GM23248 (cell line): ENCODE measurements at regions not wholly inside any gene's neighbourhood (a gene's known extent, or its start where the extent isn't known, plus 50 kb on each side); places are given as distances from the start of the nearest gene placed in this dataset. TPM values are rescaled to one million over a fixed set of nuclear protein-coding genes. Genes with fewer than 3 reads are reported as not detected.
"Not testable (repeated sequence)": the region's sequence is repeated elsewhere in the genome, so short reads cannot be mapped to it uniquely, and the experiment has no call there.

Experiments
- DNase-seq: peaks from one replicate; pipeline ENCODE4 v3.0.0-alpha.2; 2015
- H2AFZ ChIP-seq: fragments of 200-600 bp; sonication (generic); 2 replicates; pipeline ENCODE4 v1.6.1; 2016; ENCODE audit warnings: antibody characterized with exemption
- H3F3A ChIP-seq: fragments of 200-600 bp; sonication (generic); 2 replicates; pipeline ENCODE4 v1.6.1; 2016; ENCODE audit warnings: mild to moderate bottlenecking, antibody characterized with exemption, mixed run types; ENCODE audit not compliant: insufficient read depth
- H3K27ac ChIP-seq: fragments of 200-600 bp; sonication (generic); 2 replicates; pipeline ENCODE4 v1.5.1; 2016; ENCODE audit warnings: mild to moderate bottlenecking
- H3K27me3 ChIP-seq: fragments of 200-600 bp; sonication (generic); replicated peaks from 2 replicates; pipeline ENCODE4 v1.6.1; 2016; ENCODE audit warnings: mild to moderate bottlenecking; ENCODE audit not compliant: insufficient read depth
- H3K36me3 ChIP-seq: fragments of 200-600 bp; sonication (generic); 2 replicates; pipeline ENCODE4 v1.6.1; 2016; ENCODE audit warnings: low read depth, mild to moderate bottlenecking
- H3K4me1 ChIP-seq: fragments of 200-600 bp; sonication (generic); 2 replicates; pipeline ENCODE4 v1.6.1; 2016; ENCODE audit warnings: mild to moderate bottlenecking; ENCODE audit not compliant: insufficient read depth
- H3K4me2 ChIP-seq: fragments of 200-600 bp; sonication (generic); one replicate; pipeline ENCODE4 v1.6.1; 2016; ENCODE audit warnings: mild to moderate bottlenecking; ENCODE audit not compliant: unreplicated experiment
- H3K4me3 ChIP-seq: fragments of 200-600 bp; sonication (generic); 2 replicates; pipeline ENCODE4 v1.5.1; 2016; ENCODE audit warnings: mild to moderate bottlenecking
- H3K79me2 ChIP-seq: fragments of 200-600 bp; sonication (generic); 2 replicates; pipeline ENCODE4 v1.6.1; 2016; ENCODE audit warnings: mild to moderate bottlenecking; ENCODE audit not compliant: insufficient read depth
- H3K9ac ChIP-seq: fragments of 200-600 bp; sonication (generic); 2 replicates; pipeline ENCODE4 v1.6.1; 2016; ENCODE audit warnings: mild to moderate bottlenecking
- H3K9me2 ChIP-seq: fragments of 200-600 bp; sonication (generic); 2 replicates; pipeline ENCODE4 v1.6.1; 2016; ENCODE audit warnings: mixed run types, mild to moderate bottlenecking, moderate library complexity; ENCODE audit not compliant: insufficient read depth
- H3K9me3 ChIP-seq: fragments of 200-600 bp; sonication (generic); one replicate; pipeline ENCODE4 v1.6.1; 2017; ENCODE audit warnings: low read depth
- H4K20me1 ChIP-seq: fragments of 200-600 bp; sonication (generic); 2 replicates; pipeline ENCODE4 v1.6.0; 2016; ENCODE audit not compliant: insufficient read depth
- WGBS, 2 experiments: methylation state at CpG; one replicate each; pipeline ENCODE4 v1.1.6; 2015 to 2017; ENCODE audit warnings: low lambda C conversion rate in 2 of 2, low coverage in 1 of 2; ENCODE audit errors: missing lambda C conversion rate in 2 of 2; 5-methylcytosine and 5-hydroxymethylcytosine counted together
- in situ Hi-C: fragments of 300-500 bp; cut with MboI; formaldehyde crosslinking; loops from 2 replicates; pipeline ENCODE4 v1.15.0; 2020
- small RNA-seq: library from RNA; depleted of rRNA; stranded (forward); fragments of <200 nt; gene quantifications from one replicate; pipeline ENCODE3, GENCODE V24; 2014; ENCODE audit warnings: low read depth, low replicate concordance

- H3K36me3 ChIP-seq, H3F3A ChIP-seq, H3K4me2 ChIP-seq, H3K4me3 ChIP-seq, H4K20me1 ChIP-seq, H3K27me3 ChIP-seq, H3K27ac ChIP-seq, H3K9me3 ChIP-seq, H3K9ac ChIP-seq, in situ Hi-C loops, H3K9me2 ChIP-seq, H2AFZ ChIP-seq, H3K4me1 ChIP-seq, DNase-seq, H3K79me2 ChIP-seq: not testable (repeated sequence)
- 83% methylated on average over 4 of the region's 8 CpGs; no CpG with 5 or more reads in 1 of the 2 experiments for WGBS, 2 experiments
Measured at GRCh38 chr16:32152434-32152833, 100.7 kb upstream of the TP53TG3D start.

- in situ Hi-C loops: not testable (repeated sequence)
- 0 to 40% methylated on average over 1 to 9 of the region's 61 CpGs for WGBS, 2 experiments
Measured at GRCh38 chr16:32187918-32188669, 65.0 kb upstream of the TP53TG3D start.

GRCh38 chr16:32202585-32202984 lies 50.5 kb upstream of the TP53TG3D start:
- H3K27ac ChIP-seq, in situ Hi-C loops, H3K4me1 ChIP-seq, H4K20me1 ChIP-seq, H3F3A ChIP-seq, DNase-seq, H3K9me3 ChIP-seq, H3K9ac ChIP-seq, H2AFZ ChIP-seq, H3K4me2 ChIP-seq, H3K36me3 ChIP-seq, H3K4me3 ChIP-seq, H3K79me2 ChIP-seq, H3K9me2 ChIP-seq, H3K27me3 ChIP-seq: not testable (repeated sequence)
- WGBS, 2 experiments: 37 to 41% methylated on average over 10 to 28 of the region's 36 CpGs

More at GRCh38 chr16:32187918-32188669, 65.0 kb upstream of the TP53TG3D start:
- H2AFZ ChIP-seq, H3K79me2 ChIP-seq, DNase-seq, H3K9me3 ChIP-seq, H3K36me3 ChIP-seq, H3K9ac ChIP-seq, H4K20me1 ChIP-seq, H3K9me2 ChIP-seq, H3K27me3 ChIP-seq, H3K4me1 ChIP-seq, H3K4me3 ChIP-seq, H3K4me2 ChIP-seq, H3K27ac ChIP-seq, H3F3A ChIP-seq: not testable (repeated sequence)

Small RNA genes lying in the stretch of these regions (small RNA-seq; reads per million reads assigned to genes)
- gene AC133485.4 (not detected), gene AC142381.2 (not detected), gene IGHV1OR16-3 (not detected), gene IGHV3OR16-9 (not detected)
